Glutamatergic neuron (in vitro differentiated cells): ENCODE measurements at regions not wholly inside any gene's neighbourhood (a gene's known extent, or its start where the extent isn't known, plus 50 kb on each side); places are given as distances from the start of the nearest gene placed in this dataset.

Experiments
- DNase-seq: peaks from one replicate; pipeline ENCODE4 v3.0.0; 2022
- H3K27ac Mint-ChIP-seq: one replicate; pipeline ENCODE4 v1.8.0; 2020; ENCODE audit warnings: mild to moderate bottlenecking, mixed read lengths, inconsistent platforms; ENCODE audit not compliant: unreplicated experiment
- H3K27me3 Mint-ChIP-seq: one replicate; pipeline ENCODE4 v1.8.0; 2020; ENCODE audit warnings: mild to moderate bottlenecking, moderate library complexity, mixed read lengths, inconsistent platforms; ENCODE audit not compliant: unreplicated experiment
- H3K36me3 Mint-ChIP-seq: one replicate; pipeline ENCODE4 v1.8.0; 2020; ENCODE audit warnings: mild to moderate bottlenecking, mixed read lengths, inconsistent platforms; ENCODE audit not compliant: unreplicated experiment
- H3K4me1 Mint-ChIP-seq: one replicate; pipeline ENCODE4 v1.8.0; 2020; ENCODE audit warnings: mild to moderate bottlenecking, low read depth, mixed read lengths, inconsistent platforms; ENCODE audit not compliant: unreplicated experiment
- H3K4me3 Mint-ChIP-seq: one replicate; pipeline ENCODE4 v1.8.0; 2020; ENCODE audit warnings: mild to moderate bottlenecking, mixed read lengths, inconsistent platforms; ENCODE audit not compliant: unreplicated experiment
- H3K9me3 Mint-ChIP-seq: one replicate; pipeline ENCODE4 v1.8.0; 2020; ENCODE audit warnings: mild to moderate bottlenecking, moderate library complexity, mixed read lengths, inconsistent platforms; ENCODE audit not compliant: unreplicated experiment
- CTCF ChIP-seq: fragments of 200-600 bp; sonication (generic); IDR thresholded peaks from one replicate; pipeline ENCODE4 v1.5.0; 2021; ENCODE audit not compliant: partially characterized antibody, unreplicated experiment

GRCh38 chr4:156169861-156170260 is 216.2 kb upstream of the CTSO start:
- Mint-ChIP-seq H3K4me3 (no peak overlapping the region), H3K4me1 (no peaks in the 10 kb centered on the region), H3K36me3 (no peaks in the 10 kb centered on the region), H3K27ac (no peak overlapping the region), H3K27me3 (no peaks in the 10 kb centered on the region), H3K9me3 (no peaks in the 10 kb centered on the region)
- no peak for TF ChIP-seq CTCF
- no peak for DNase-seq

- peak; percentile 24 for TF ChIP-seq CTCF
- DNase-seq: no peak
- no peak overlapping the region for H3K27ac Mint-ChIP-seq
These were observed 215.3 kb upstream of the CTSO start for GRCh38 chr4:156169011-156169410.

GRCh38 chr4:156168288-156168687 is 214.6 kb upstream of the CTSO start:
- H3K36me3 Mint-ChIP-seq: no peaks in the 10 kb centered on the region
- H3K9me3 Mint-ChIP-seq: no peaks in the 10 kb centered on the region
- no peak overlapping the region for H3K27ac Mint-ChIP-seq
- no peaks in the 10 kb centered on the region for H3K27me3 Mint-ChIP-seq
- no peaks in the 10 kb centered on the region for H3K4me1 Mint-ChIP-seq
- TF ChIP-seq CTCF: no peak
- H3K4me3 Mint-ChIP-seq: no peak overlapping the region
- DNase-seq: no peak

More at GRCh38 chr4:156169011-156169410, 215.3 kb upstream of the CTSO start:
- H3K27me3 Mint-ChIP-seq: no peaks in the 10 kb centered on the region
- H3K4me3 Mint-ChIP-seq: no peak overlapping the region
- H3K36me3 Mint-ChIP-seq: no peaks in the 10 kb centered on the region
- no peaks in the 10 kb centered on the region for H3K9me3 Mint-ChIP-seq
- no peaks in the 10 kb centered on the region for H3K4me1 Mint-ChIP-seq

- no peak for TF ChIP-seq CTCF
- H3K4me1 Mint-ChIP-seq: no peaks in the 10 kb centered on the region
- H3K27me3 Mint-ChIP-seq: no peaks in the 10 kb centered on the region
- DNase-seq: no peak
- no peaks in the 10 kb centered on the region for H3K9me3 Mint-ChIP-seq
- no peak overlapping the region for H3K27ac Mint-ChIP-seq
- H3K36me3 Mint-ChIP-seq: no peaks in the 10 kb centered on the region
- no peak overlapping the region for H3K4me3 Mint-ChIP-seq
These were observed 205.1 kb upstream of the CTSO start for GRCh38 chr4:156158747-156159146.

- Mint-ChIP-seq H3K4me3 (no peak overlapping the region), H3K27ac (no peak overlapping the region), H3K36me3 (no peaks in the 10 kb centered on the region), H3K27me3 (no peaks in the 10 kb centered on the region), H3K4me1 (no peaks in the 10 kb centered on the region), H3K9me3 (no peaks in the 10 kb centered on the region)
- TF ChIP-seq CTCF: no peak
- no peak for DNase-seq
These were observed 201.3 kb upstream of the CTSO start for GRCh38 chr4:156154978-156155377.
